HG03432 (cell line): ENCODE measurements at regions not wholly inside any gene's neighbourhood (a gene's known extent, or its start where the extent isn't known, plus 50 kb on each side); places are given as distances from the start of the nearest gene placed in this dataset.
A peak's percentile ranks its signal among the peaks of the same experiment; 100 is the strongest.

Experiments
- ATAC-seq: cut with Tn5 transposase; IDR thresholded peaks from one replicate; pipeline ENCODE4 v1.9.1; 2021; ENCODE audit warnings: mild to moderate bottlenecking, moderate library complexity; ENCODE audit not compliant: unreplicated experiment

DNA sequence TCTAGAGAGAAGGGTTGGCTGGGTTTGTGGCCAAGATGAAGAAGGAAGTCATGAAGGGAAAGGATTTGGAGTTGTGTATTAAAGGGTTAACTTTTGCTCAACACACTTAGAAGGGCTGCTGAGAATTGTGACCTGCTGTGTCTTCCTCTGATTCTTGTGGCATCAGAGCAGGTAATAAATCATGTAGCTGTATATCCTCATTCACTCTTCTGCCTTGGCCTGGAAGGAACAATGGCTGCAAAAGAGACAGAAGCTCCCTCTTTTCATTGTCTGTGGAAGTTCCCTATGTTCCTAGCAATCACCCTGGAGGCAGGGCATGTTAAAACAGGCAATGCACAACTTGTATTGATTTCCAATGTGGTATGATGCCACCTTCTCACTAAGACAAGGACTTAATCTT, 159.1 kb downstream of the LRRC70 start:
- ATAC-seq: no peak

DNA sequence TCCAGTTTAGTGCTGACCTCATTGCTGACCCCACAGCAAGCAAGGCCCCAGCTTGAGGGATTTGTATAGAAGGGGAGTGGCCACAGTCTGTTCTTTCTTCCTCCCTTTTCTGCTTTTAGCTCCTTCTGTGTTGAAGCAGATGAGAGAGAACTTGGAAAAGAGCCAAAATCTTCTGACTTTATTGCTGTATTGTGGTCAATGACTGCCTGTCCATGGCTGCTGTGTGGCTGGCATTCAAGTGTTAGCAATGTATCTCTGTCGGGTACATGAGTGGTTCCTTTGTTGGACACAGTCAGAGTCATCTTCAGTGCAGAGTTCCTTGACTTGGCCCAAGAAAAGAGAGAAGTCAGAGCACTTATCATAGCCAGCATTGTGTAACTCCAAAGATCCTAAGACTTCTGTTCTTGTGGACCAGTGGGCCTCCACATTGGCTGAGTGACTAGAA, 154.1 kb downstream of the LRRC70 start:
- ATAC-seq: no peak

DNA sequence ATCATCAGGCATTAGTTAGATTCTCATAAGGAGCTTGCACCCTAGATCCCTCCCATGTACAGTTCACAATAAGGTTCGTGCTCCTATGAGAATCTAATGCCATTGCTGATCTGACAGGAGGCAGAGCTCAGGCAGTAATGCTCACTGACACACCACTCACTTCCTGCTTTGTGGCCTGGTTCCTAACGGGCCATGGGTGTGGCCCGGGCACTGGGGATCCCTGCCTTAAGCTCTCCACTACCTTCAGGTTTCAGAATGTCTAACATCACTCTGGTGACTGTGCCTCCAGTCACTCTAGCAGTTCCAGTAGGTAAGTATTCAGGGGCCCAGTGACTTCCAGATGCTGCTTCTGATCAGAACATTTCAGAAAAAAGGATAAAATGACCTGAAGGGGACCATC, 152.4 kb downstream of the LRRC70 start:
- peak; percentile 64 for ATAC-seq

DNA sequence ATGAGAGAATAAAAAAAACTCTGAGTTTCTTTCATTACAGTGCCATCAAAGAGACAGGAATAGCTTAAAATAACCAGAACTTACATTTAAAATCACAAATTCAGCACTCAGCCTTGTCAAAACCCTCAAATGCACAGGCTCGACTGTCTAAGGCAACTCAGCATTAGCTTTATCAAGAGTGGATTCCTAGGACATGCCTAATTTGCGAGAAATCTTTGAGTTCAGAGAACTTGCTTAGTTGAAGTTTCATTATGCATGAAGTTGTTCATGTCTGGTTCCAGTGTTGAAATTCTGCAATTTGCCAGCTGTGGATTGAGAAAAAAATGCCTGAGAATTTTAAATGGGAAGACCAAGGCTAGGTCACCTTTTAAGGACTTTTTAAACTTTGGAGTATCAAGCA, 151.1 kb downstream of the LRRC70 start:
- no peak for ATAC-seq

GRCh38 chr5:62727861-62728260, 149.2 kb downstream of the LRRC70 start:
- ATAC-seq: no peak

GRCh38 chr5:62727184-62727583, 148.6 kb downstream of the LRRC70 start:
- ATAC-seq: no peak

- ATAC-seq: no peak
These were observed 143.7 kb downstream of the LRRC70 start for GRCh38 chr5:62722360-62722759.

GRCh38 chr5:62720031-62720441, 141.4 kb downstream of the LRRC70 start:
- peak; percentile 97 for ATAC-seq

DNA sequence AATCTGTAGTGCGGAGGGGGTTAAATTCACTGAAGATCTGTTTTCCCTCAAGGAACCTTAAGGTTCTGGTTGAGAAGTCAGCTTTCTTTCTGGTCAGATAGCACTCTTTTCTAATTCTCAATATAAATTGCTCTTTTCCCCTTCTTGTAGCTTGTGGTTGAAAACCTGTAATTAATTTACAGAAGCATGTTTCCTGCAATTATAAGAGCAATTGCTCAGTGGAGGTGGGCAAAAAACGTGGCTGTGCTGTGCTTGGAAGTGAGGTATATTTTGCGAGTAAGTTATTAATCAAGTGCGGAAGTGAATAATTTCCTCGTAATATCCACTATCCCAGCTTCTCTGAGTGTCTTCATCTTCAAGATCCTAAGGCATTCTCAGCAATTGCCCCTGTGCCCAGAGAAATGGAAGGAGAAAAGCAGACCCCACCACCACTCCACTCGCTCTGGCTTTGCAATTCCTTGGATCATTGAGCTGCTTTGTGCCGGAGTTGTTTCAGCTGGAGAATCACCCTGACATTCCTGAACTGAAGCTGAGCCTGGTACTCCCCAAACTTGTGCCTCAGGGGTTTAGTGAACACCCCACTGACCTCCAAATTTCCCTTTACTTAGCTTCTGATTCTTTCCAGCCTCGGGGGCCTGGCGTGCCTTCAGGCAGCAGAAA, 140.6 kb downstream of the LRRC70 start:
- ATAC-seq: no peak

DNA sequence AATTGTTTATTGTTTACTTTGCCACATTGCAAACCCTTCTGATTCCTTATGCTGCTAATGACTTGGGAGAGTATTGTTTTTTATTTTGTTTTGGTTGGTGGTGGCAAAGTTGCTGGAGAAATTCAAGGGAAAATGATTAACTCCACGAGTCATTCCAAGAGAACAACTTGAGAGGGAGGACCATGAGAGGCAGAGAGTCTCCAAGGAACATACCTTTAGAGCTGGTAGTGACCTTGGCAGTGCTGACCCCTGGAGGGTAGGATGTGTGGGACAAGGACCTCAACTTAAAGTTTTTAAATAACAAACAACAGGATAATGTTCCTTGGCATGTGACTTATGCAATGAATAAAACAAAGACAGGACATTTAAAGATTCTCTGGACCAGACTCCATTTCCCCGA, 139.7 kb downstream of the LRRC70 start:
- no peak for ATAC-seq

- no peak for ATAC-seq
These were observed 138.8 kb downstream of the LRRC70 start for GRCh38 chr5:62717301-62717933.

- no peak for ATAC-seq
These were observed 135.7 kb downstream of the LRRC70 start for GRCh38 chr5:62714296-62714695.

DNA sequence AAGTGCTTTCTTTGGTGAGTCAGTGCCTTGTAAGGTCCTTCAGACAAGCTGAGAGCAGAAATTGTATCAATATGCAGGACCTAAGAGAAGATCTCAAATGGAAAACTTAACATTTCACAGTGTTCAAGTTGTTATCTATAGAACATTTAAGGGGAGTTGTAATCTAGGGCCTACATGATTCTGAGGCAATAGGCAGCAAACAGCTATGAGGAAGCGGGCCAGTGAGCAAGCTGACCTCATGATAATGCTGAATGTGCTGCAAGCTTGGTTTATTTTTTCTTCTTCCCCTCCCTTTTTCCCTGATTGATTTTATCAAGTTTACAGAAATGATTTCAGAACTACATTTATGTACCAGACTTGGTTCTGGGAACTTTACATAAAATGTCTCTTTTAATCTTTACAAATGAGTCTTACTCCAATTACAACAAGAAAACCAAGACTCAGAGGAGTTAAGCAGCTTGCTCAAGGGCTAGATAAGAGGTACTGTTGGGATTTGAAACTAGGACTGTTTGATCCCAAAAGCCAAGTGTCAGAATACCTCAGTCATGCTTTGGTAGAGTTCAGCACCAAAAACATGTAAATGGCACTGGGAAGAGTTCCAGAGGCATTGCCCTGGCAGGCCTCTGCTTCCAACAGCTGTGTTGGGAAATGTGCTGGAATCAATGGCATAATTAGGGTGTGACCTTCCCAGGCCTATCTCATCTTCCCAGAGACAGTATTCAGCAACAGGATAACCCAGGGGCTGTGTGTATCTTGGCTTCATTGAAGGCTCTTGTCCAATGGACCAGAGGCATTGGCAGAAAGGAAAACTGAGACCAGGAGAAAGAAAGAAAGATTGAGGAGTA, 130.1 kb downstream of the LRRC70 start:
- ATAC-seq: no peak

GRCh38 chr5:62707563-62707962, 128.9 kb downstream of the LRRC70 start:
- ATAC-seq: no peak

DNA sequence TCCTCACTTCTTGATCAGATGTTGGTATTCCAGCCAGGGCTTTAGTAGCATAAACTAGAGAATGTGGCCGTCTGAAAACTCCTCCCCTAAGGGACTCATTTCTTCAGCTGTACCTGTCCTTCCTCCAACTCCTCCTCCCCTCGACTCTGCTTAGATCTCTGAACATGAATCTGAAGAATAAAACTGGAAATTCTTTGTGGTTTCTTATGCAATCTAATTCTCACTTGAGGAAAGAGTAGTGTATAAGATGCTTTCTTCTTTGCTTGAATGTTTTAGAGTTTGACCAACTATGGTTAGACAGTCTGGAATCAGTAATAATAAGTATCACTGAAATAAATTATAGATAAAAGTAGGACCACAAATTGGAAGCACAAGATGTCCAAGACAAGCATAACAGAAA, 128.5 kb downstream of the LRRC70 start:
- ATAC-seq: no peak

DNA sequence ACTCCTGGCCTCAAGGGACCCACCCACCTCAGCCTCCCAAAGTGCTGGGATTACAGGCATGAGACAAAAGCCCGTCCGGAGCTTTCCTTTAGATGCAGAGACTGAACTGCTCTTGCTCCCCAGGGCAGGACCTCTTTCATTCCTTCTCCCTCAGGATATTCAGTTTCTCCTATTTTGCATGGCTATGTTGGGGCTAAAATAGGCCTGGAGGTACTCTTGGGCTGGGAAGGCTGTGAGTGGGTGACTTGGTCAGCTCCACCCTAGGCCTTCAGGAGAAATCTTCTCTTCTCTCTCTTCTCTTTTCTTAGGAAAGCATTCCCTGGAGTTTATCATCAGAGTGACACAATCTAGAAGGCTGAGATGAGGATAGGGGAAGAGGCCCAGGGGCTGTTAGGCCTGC, 126.4 kb downstream of the LRRC70 start:
- ATAC-seq: no peak

DNA sequence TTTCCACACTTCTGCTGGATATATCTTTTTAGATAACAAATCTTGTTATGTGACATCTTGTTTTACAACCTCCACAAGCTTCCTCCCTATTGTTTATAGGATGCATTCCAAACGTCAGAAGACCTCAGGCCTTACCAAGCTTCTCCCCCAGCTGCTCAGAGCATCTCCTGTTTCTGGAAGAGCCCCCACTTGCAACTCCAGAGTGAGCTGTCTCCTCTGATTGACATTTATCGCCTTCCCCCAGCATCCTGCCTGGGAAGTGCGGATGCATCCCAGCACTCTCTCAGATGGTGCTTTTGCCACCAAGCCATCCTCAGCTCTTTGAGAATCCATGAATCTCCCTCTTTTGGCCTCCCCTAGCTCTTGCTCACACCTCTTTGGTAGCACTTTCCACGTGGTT, 123.5 kb downstream of the LRRC70 start:
- no peak for ATAC-seq

DNA sequence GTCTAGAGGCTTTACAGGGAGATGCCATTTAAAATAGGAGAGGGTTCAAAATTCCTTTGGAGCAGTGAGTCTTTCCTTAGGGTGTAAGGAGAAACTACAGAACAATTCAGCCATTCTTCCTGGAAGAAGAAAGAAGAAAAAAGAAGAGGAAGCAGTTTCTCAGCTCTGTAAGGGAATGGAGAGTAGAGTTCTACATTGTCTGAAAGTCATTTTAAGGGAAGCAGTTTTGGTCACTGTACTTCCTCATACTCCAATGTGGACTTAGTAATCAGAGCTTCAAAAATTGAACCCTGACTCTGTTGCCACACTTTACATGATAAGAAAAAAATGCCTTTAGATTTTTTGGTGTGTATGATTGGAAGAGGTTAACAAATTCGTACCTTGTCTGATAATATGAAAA, 122.4 kb downstream of the LRRC70 start:
- ATAC-seq: no peak

DNA sequence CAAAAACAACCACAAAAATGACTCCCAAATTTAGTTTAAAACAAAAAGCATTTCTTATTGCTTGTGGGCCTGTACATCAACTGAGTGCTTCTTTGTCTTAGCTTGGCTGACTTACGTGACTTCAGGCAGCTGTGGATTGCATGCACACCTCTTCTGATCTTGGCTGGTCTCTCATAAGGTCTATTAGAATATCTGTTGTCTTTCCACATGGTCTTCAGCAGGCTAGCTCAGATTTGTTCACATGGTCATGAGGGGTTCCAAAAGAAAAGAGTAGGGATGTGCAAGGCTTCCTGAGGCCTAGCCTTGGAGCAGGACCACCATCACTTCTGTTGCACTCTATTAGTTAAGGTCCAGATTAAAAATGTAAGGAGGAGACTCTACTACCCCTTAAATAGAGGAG, 120.1 kb downstream of the LRRC70 start:
- ATAC-seq: no peak

DNA sequence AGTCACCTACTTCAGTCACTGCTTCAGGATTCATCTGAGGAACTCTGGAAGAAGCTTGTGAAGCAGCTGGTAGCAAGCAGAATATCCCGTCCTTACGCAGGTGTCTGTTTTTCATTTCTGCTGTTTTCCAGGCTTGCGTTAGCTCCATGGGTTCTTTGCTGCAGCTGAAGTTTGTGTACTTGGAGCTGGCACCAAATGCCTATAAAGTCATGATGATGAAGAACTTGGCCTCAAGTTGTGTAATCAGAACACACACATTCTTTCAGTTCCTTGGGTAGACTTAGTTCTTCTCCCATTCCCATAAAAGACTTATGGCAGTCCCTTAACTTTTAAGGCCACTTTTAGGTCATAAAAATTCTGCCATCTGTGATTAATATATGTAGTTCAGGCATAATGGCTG, 116.7 kb downstream of the LRRC70 start:
- no peak for ATAC-seq

DNA sequence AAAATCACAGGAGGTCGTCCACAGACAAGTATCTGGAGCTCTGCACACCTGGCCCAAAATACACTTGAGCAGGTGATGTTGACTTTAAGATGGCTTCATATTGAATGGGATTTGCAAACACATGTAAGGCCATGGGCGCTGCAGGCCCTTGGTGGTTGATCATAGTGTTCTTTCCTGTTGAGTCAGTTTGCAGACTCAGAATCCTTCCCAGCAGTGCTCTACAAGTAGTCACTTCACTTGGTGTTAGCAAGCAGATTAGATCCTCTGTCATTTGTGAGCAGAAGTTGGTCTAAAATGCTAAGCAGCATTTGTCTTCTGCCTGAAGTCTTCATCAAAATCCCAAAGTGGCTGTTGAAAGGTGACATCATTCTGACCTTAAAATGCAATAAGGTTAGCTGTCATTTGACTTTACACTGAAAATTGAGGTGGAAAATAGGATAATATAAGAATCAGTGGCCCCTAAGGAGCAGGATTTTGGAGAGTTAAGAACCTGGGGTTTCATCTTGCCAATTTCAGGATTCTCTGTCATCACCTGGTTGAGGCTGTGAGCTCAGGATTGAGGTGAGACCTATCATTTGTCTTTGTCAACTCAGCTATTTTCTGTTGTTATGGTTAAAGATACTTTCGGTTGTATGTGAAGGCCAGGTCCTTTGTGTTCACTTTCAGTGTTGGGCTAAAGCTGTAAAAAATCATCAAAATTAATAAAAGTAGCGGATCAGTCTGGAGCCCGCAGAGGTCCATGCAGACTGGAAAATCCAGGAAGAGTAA, 114.5 kb downstream of the LRRC70 start:
- no peak for ATAC-seq
